Ammon's horn (tissue), 1 donor: ENCODE measurements at regions not wholly inside any gene's neighbourhood (a gene's known extent, or its start where the extent isn't known, plus 50 kb on each side); places are given as distances from the start of the nearest gene placed in this dataset.
"Not testable (repeated sequence)": the region's sequence is repeated elsewhere in the genome, so short reads cannot be mapped to it uniquely, and the experiment has no call there.

Experiments used
- DNase-seq: peaks from one replicate; pipeline ENCODE4 v3.0.0-alpha.2; 2016; ENCODE audit warnings: low spot score

GRCh38 chr6:163739966-163740365 lies 325.4 kb downstream of the QKI start:
- no peak for DNase-seq

DNA sequence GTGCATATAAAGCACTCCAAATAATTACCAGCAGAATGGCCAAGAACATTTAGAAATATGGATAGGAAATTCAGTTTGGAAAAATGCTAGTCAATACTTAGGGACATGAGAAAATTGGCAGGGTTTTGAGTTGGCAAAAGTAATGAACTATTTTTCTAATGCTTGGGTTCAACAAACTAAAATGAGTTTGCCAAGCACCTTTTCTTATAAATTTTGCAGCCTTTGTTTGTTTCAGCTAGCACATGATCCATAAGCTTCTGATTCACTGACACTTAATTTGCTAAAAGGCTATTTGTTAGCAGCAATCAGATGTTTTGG lies 324.8 kb downstream of the QKI start:
- no peak for DNase-seq

DNA sequence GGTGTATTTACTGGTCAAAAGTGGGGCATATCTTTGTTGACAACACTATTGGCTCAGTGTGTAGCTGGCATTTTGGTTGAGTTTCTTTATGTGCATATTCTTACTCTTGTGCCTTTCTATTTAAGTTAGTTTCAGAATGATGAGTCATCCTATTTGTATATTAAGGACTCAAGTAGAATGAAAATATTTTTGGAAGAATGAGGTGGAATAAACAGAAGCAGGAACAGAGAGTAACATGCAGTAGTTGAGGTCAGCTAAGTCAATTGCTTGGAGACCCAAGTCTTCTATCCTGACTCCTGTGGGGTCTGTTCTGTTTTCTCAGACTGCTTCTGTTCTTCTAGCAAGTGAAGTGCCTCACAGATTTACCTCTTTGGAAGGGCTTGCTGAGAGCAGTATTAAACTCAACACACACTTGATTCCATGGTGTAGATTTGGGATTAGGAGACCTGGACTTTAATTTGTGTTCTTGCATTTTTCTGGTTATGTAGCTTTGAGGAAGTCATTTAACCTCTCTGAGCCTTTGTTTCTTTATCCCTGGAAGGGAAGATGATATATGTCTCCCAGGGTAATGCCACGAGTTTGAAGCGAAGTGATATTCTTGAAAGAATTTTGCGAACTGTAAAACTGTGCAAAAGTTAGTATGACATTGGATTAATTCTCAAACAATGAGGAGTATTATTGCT lies 324.3 kb downstream of the QKI start:
- DNase-seq: no peak

GRCh38 chr6:163738304-163738703 lies 323.8 kb downstream of the QKI start:
- no peak for DNase-seq

GRCh38 chr6:163735076-163735475 lies 320.6 kb downstream of the QKI start:
- no peak for DNase-seq

- DNase-seq: no peak
Observed at GRCh38 chr6:163733061-163733460, 318.5 kb downstream of the QKI start.

DNA sequence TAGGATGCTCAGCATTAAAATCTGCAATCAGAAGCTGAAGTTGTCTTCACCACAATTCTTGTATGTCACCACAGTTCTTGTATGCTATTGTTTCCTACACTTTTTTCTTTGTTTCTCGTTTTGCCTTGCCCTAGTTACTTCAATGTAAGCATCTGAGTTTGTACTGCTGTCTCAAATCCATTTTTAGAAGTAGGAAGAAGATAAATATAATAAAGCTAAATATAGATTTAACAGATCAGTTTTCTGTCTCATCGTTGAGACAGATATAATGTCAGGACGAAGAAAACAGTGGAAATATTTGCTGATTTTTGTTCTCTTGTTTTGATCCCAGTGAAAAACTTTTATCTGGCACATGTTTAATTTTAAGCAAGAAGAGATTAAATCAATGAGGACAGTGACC lies 318.0 kb downstream of the QKI start:
- no peak for DNase-seq

DNA sequence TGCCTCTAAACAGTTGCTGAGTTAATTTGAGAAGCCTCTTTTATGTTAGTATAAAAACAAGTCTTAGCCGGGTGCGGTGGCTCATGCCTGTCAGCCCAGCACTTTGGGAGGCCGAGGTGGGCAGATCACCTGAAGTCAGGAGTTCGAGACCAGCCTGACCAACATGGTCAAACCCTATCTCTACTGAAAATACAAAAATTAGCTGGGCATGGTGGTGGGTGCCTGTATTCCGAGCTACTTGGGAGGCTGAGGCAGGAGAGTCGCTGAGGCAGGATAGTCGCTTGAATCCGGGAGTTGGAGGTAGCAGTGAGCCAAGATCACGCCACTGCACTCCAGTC lies 317.5 kb downstream of the QKI start:
- not testable (repeated sequence) for DNase-seq

DNA sequence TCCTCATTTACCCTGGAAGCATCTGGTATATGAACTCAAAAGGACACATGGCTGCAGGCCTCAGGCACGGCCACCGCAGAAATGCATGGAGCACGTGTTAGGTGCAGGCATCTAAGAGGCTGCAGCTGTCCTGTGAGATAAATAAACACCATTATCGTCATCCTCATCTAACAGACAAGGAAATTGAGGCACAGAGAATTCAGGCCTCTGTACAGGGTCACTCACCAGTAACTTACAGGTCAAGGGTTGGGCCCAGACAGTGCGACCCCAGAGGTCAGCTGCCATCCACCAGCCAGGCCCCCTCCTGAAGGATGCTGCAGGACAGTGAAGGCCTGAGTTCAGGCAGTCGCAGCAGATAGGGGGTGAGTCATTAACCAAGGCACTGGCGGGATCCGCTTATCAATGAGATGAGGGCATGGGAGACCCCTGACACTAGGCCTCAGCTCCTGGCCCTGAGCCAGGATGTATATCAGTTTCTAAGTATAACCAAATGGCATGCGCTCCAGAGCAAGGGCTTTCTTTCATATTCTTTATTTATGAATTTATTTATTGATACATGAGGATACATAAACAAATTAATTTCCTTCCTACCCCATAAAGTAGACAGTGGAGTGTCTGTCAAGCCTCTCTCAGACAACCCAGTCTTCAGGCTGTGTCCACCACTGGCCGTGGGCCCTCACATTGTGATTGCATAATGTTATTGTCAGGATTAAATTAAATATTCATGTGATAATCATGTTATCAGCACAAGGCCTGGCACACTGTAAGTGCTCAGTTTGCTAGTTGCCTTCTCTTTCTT lies 316.9 kb downstream of the QKI start:
- no peak for DNase-seq

GRCh38 chr6:163730246-163731210 lies 316.0 kb downstream of the QKI start:
- no peak for DNase-seq

- no peak for DNase-seq
Observed at GRCh38 chr6:163729127-163729872, 314.8 kb downstream of the QKI start.

DNA sequence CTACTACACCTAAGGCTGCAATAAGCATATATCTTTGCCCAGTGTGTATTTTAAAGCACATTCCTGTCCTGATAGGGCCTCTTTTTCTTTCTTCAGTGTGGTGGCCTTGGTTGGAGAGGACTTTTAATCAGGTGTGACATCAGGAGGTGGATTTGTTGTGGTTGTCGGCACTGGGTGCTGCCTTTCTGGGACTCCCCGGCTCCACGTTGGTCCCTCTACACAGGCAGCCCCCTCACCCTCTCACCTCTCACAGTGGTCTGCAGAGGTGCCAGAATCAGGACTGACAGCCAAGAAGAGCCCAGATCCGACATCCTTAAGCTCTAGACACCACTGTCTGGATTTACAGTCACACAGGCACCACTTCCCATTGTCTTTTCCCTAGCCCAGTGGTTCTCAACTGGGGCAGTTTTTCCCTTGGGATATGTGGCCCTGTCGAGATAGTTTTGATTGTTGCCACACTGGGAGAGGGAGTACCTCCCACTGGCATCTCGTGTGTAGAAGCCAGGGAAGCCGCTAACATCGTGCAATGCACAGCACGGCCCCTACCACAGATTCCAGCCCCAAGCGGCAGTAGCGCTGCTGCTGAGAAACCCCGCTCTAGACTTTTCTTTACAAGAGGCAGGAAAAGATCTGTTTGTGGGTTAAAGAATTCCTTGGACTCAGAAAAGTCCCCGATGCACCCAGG lies 314.1 kb downstream of the QKI start:
- DNase-seq: no peak

GRCh38 chr6:163726037-163726695 lies 311.6 kb downstream of the QKI start:
- no peak for DNase-seq

DNA sequence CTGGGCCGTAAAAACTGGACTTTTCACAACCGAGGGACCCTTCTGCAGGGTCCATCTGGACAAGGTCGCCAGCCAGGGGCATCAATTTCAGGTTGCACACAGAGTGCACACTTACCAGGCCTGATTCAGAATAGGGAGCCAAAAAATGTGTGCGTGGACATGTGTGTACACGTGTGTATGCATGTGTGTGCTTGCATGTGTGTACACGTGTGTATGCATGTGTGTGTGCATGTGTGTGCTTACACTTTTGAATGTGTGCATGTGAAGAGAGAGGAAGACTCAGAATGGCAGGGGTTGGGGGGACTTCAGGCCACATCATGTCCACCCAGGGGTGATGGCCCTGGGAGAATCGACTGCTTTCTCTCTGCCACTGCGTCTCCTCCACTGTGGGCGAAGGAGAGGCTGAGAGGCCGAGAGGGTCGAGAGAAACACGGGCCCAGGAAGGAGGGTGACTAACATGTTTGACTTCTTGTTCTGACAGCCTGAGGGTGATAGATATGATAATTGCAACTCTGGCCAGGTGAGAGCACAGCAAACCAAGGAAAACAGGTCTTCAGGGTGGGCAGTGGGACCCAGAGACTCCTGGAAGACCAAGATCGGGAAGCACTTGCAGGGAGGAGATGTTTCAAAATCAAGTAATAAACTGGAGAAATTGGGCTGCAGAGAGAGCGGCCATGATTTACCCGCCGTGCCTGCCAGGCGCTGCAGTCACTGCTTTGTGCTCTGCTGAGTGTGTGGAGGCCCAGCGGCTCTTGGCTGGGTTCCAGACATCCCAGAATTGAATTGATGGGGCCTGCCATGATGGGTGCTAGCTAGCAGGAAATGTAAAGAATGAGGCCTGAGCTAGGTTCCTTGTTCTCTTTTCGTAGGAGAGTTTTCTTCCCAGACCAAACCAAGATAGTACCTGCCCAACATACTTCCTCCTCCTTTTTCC lies 310.8 kb downstream of the QKI start:
- no peak for DNase-seq

- no peak for DNase-seq
Observed at GRCh38 chr6:163724196-163724595, 309.7 kb downstream of the QKI start.

GRCh38 chr6:163723759-163724158 lies 309.2 kb downstream of the QKI start:
- DNase-seq: no peak

- no peak for DNase-seq
Observed at GRCh38 chr6:163721922-163722692, 307.6 kb downstream of the QKI start.

DNA sequence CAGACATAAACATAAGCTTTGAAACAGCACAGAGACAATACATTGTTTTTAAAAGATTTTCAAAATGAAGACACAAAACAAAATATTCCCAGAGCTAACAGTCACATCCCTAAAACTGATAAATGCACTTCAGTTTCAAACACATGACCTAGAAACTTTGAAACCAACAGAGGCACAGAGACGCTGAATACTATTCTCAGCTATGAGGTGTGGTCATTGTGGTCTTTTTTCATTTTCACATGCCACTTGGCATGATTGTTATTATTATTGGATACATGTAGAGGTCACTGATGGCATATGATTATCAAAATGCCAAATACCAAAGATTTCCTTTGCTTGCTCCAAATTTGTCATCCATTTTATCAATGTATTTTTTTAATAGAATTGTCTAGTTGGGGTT lies 306.9 kb downstream of the QKI start:
- DNase-seq: no peak
